Endothelial cell of umbilical vein (primary cell): ENCODE measurements at regions not wholly inside any gene's neighbourhood (a gene's known extent, or its start where the extent isn't known, plus 50 kb on each side); places are given as distances from the start of the nearest gene placed in this dataset.

ENCODE experiments used
- EZH2 ChIP-seq: IDR thresholded peaks from 2 replicates; pipeline ENCODE4 v1.6.1; 2012; ENCODE audit warnings: borderline replicate concordance, low read depth, mild to moderate bottlenecking, moderate library complexity, low read length, inconsistent platforms; ENCODE audit not compliant: severe bottlenecking
- TF ChIP-seq, protein P1 (sequence below), 2 donors: IDR thresholded peaks; 1 replicate in 1 of 2; 2 replicates in 1 of 2; pipeline ENCODE4 v1.5.1; 2011; ENCODE audit warnings: low read length in 2 of 2, mild to moderate bottlenecking in 2 of 2, moderate library complexity in 2 of 2, control low read depth in 1 of 2, inconsistent platforms in 1 of 2, low read depth in 1 of 2; ENCODE audit not compliant: insufficient read depth in 1 of 2; ENCODE audit errors: extremely low read depth in 1 of 2

DNA sequence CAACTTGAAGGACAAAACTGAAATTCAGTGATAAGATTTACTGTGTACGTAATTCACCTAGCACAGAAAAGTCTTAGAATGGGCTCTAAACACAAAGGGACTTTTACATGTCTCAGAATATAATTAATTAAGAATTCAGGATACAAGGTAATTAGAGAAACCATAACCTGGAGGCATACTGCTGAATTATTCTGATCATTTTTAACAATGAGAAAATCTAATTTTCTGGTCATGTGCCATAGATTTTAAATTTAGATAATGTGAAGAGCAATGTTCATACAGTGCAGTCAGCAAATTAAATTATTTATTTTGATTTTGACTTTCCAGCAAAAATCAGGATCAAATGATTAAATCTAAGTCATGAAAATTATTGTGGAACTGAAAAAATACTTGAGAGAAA lies 67.0 kb upstream of the MTNR1B start:
- TF ChIP-seq EZH2: no peak
- TF ChIP-seq, protein P1, sequence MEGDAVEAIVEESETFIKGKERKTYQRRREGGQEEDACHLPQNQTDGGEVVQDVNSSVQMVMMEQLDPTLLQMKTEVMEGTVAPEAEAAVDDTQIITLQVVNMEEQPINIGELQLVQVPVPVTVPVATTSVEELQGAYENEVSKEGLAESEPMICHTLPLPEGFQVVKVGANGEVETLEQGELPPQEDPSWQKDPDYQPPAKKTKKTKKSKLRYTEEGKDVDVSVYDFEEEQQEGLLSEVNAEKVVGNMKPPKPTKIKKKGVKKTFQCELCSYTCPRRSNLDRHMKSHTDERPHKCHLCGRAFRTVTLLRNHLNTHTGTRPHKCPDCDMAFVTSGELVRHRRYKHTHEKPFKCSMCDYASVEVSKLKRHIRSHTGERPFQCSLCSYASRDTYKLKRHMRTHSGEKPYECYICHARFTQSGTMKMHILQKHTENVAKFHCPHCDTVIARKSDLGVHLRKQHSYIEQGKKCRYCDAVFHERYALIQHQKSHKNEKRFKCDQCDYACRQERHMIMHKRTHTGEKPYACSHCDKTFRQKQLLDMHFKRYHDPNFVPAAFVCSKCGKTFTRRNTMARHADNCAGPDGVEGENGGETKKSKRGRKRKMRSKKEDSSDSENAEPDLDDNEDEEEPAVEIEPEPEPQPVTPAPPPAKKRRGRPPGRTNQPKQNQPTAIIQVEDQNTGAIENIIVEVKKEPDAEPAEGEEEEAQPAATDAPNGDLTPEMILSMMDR (IDR thresholded peaks at IDR 0.05; ENCODE audit: extremely low read depth in 1 of 2, insufficient read depth in 1 of 2, low read depth in 1 of 2, low read length in 2 of 2): no peak
